Endothelial cell of umbilical vein (primary cell): ENCODE measurements at regions not wholly inside any gene's neighbourhood (a gene's known extent, or its start where the extent isn't known, plus 50 kb on each side); places are given as distances from the start of the nearest gene placed in this dataset.
"Not testable (repeated sequence)": the region's sequence is repeated elsewhere in the genome, so short reads cannot be mapped to it uniquely, and the experiment has no call there.

Source experiments
- BruUV-seq: library from RNA; stranded (reverse); fragments of 400-500 nt; replicated peaks from 2 replicates; lab custom pipeline; 2021; lab: Mats Ljungman, UMichigan
- CTCF ChIA-PET: fragments of 300-600, 350-600 bp; sonication (Branson Sonifier 250); formaldehyde crosslinking; loops from one replicate; lab custom pipeline; 2021; ENCODE audit warnings: antibody characterized with exemption, inconsistent platforms; lab: Charles Lee
- POLR2A ChIA-PET: fragments of 300-600, 350-600 bp; sonication (Branson Sonifier 250); formaldehyde crosslinking; loops from one replicate; lab custom pipeline; 2021; ENCODE audit warnings: antibody characterized with exemption, inconsistent platforms; lab: Charles Lee
- DNase-seq: peaks from one replicate; pipeline ENCODE4 v3.0.0-alpha.2; 2011; ENCODE audit warnings: low read depth, low spot score
- FAIRE-seq: peaks from 2 replicates; lab custom pipeline; 2011; peaks lifted over from hg19 to GRCh38; lab: Jason Lieb, UNC
- H2AFZ ChIP-seq: 2 replicates; pipeline ENCODE4 v1.6.0; 2012; ENCODE audit warnings: low read depth, low read length, control low read depth, inconsistent platforms
- H3K27ac ChIP-seq: 2 replicates; pipeline ENCODE4 v1.5.1; 2011; ENCODE audit warnings: low read depth, mild to moderate bottlenecking, control low read depth, low read length, moderate library complexity; ENCODE audit not compliant: insufficient read depth
- H3K27me3 ChIP-seq, 2 experiments: 2 replicates each; pipeline versions ENCODE4 v1.6.0 to v1.6.1; 2011; ENCODE audit warnings: low read length in 2 of 2, mixed read lengths in 1 of 2; ENCODE audit not compliant: control insufficient read depth in 2 of 2, insufficient read depth in 2 of 2
- H3K36me3 ChIP-seq, 2 experiments: 2 replicates in 1 of 2; 3 replicates in 1 of 2; pipeline ENCODE4 v1.5.1; 2011; ENCODE audit warnings: low read length in 2 of 2, mild to moderate bottlenecking in 1 of 2, moderate library complexity in 1 of 2; ENCODE audit not compliant: control insufficient read depth in 2 of 2, insufficient read depth in 2 of 2; ENCODE audit errors: extremely low read depth in 1 of 2
- H3K4me1 ChIP-seq: 3 replicates; pipeline ENCODE4 v1.5.1; 2011; ENCODE audit warnings: mild to moderate bottlenecking, low read length; ENCODE audit not compliant: control insufficient read depth, insufficient read depth; ENCODE audit errors: extremely low read depth
- H3K4me2 ChIP-seq: 2 replicates; pipeline ENCODE4 v1.6.1; 2011; ENCODE audit warnings: low read length, control low read depth, mixed read lengths; ENCODE audit not compliant: insufficient read depth
- H3K4me3 ChIP-seq, 3 experiments: fragments of 200-600 bp in 1 of 3; sonication (generic), shearing (Covaris generic) in 1 of 3; replicated peaks in 1 of 3; 2 replicates each; pipeline ENCODE4 v1.5.1; 2011 to 2016; ENCODE audit warnings: control low read depth in 3 of 3, low read length in 3 of 3, mild to moderate bottlenecking in 2 of 3, inconsistent platforms in 1 of 3, low read depth in 1 of 3, moderate library complexity in 1 of 3; ENCODE audit not compliant: insufficient read depth in 1 of 3
- H3K79me2 ChIP-seq: 2 replicates; pipeline ENCODE4 v1.6.0; 2012; ENCODE audit warnings: low read length, inconsistent platforms; ENCODE audit not compliant: control insufficient read depth, insufficient read depth
- H3K9ac ChIP-seq: replicated peaks from 2 replicates; pipeline ENCODE3; 2011; ENCODE audit warnings: low read length, control low read depth; ENCODE audit not compliant: insufficient read depth; ENCODE audit errors: extremely low read depth
- H3K9me1 ChIP-seq: replicated peaks from 3 replicates; pipeline ENCODE4 v1.6.0; 2011; ENCODE audit warnings: mild to moderate bottlenecking, low read length; ENCODE audit not compliant: control insufficient read depth, insufficient read depth; ENCODE audit errors: extremely low read depth
- H3K9me3 ChIP-seq: replicated peaks from 2 replicates; pipeline ENCODE4 v1.5.1; 2012; ENCODE audit warnings: low read length, inconsistent platforms; ENCODE audit not compliant: control insufficient read depth, insufficient read depth
- H4K20me1 ChIP-seq: replicated peaks from 2 replicates; pipeline ENCODE3; 2011; ENCODE audit warnings: mild to moderate bottlenecking, low read length; ENCODE audit not compliant: control insufficient read depth, insufficient read depth; ENCODE audit errors: extremely low read depth
- EZH2 ChIP-seq: IDR thresholded peaks from 2 replicates; pipeline ENCODE4 v1.6.1; 2012; ENCODE audit warnings: borderline replicate concordance, low read depth, mild to moderate bottlenecking, moderate library complexity, low read length, inconsistent platforms; ENCODE audit not compliant: severe bottlenecking
- POLR2A ChIP-seq: IDR thresholded peaks from 2 replicates; pipeline ENCODE4 v1.6.1; 2012; ENCODE audit warnings: low read depth, mild to moderate bottlenecking, control low read depth, low read length
- POLR2AphosphoS5 ChIP-seq: IDR thresholded peaks from 2 replicates; pipeline ENCODE4 v1.6.1; 2012; ENCODE audit warnings: low read depth, mild to moderate bottlenecking, control low read depth, low read length, moderate library complexity; ENCODE audit not compliant: insufficient read depth
- dilution Hi-C: fragments of 300-500 bp; cut with MboI; formaldehyde crosslinking; loops from one replicate; pipeline ENCODE4 v1.15.0; 2019; ENCODE audit warnings: low sequenced_read_pairs; ENCODE audit not compliant: extremely low pct_ligation_motif_present
- intact Hi-C: fragments of 100-400 bp; cut with micrococcal nuclease; formaldehyde crosslinking; loops from one replicate; pipeline ENCODE4 v1.10.0; 2022

DNA sequence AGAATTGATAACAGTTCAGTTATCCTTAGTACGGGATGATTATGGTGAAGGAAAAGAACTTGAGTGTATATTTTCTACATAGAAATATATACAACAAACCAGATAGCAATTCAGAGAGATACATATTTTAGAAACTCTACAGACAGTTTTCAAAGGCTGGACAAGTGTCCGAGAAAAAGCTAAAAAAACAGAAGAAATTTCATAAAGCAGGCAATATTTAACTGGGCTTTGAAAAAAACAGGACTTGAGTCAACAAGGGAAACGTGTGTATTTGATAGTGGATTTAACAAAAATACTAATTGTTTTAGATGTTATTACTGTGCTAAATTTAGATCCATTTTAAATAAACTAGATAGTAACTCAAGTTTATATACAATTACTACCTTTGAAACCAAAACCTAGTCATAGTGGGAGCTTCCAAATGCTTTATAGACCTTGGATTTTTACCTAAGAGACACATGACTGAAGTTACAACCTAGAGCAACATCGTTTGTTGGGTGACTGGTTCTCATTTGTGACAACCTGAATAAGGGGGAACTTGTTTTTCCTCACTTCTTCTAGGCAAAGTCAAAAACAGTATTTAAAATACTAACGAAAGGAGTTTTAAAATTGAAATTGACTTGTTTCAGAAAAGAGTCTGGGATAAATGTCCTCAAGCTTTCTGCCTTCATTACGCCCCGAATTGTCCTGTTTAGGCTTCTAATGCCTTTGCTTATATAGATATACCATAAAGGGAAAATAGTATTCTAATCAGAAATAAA is 116.7 kb upstream of the PRSS16 start:
- H3K27ac ChIP-seq, result peak overlapping the region; percentile 82
- peak overlapping the region in 2 of 3 experiments; percentile 39 to 81 for H3K4me3 ChIP-seq
- ChIA-PET POLR2A (interaction anchor here (0.6 to 4.5 kb wide), 4 partner anchors 16 to 736 kb away, joined by 4 to 107 read pairs (median 7); a partner anchor contains a TSS), CTCF (interaction anchor here (1.4 kb wide), 2 partner anchors 24 to 535 kb away, joined by 3 read pairs; no protein-coding TSS in a partner anchor)
- no peaks in the 10 kb centered on the region for H3K27me3 ChIP-seq
- peaks cover 23% of the 10 kb centered on the region for H3K4me1 ChIP-seq
- no peaks in the 10 kb centered on the region for H4K20me1 ChIP-seq
- peak overlapping the region; percentile 77 for H3K9ac ChIP-seq
- H3K9me3 ChIP-seq, result no peaks in the 10 kb centered on the region
- dilution Hi-C loops (no loop called here), intact Hi-C loops (loop anchor here (5.0 to 10.0 kb wide), 4 partner anchors 534 to 1104 kb away; partner anchors contain the start of gene ABT1)
- DNase-seq, result peak; percentile 7
- no peak for FAIRE-seq
- H3K9me1 ChIP-seq, result no peaks in the 10 kb centered on the region
- H2AFZ ChIP-seq, result peak overlapping the region; percentile 30
- no peaks in the 10 kb centered on the region for H3K36me3 ChIP-seq
- no TSS peak for BruUV-seq
- H3K79me2 ChIP-seq, result no peaks in the 10 kb centered on the region
- TF ChIP-seq EZH2, result no peak
- peak overlapping the region; percentile 88 for H3K4me2 ChIP-seq

DNA sequence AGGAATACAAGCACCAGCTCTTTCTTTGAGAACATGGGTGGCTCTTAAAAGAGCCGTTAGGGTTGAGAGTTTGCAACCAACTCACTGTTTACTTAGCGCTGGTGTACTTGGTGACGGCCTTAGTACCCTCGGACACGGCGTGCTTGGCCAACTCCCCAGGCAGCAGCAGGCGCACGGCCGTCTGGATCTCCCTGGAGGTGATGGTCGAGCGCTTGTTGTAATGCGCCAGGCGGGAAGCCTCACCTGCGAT is 115.3 kb upstream of the PRSS16 start:
- H3K9me1 ChIP-seq, dilution Hi-C loops, FAIRE-seq, H2AFZ ChIP-seq, H3K79me2 ChIP-seq, H3K36me3 ChIP-seq, H3K27me3 ChIP-seq, H4K20me1 ChIP-seq, H3K9me3 ChIP-seq, DNase-seq: not testable (repeated sequence)
- Histone ChIP-seq H3K9ac (peak overlapping the region; percentile 77), H3K4me3 (peak overlapping the region; percentile 25 to 81 (median 37)), H3K4me2 (peak overlapping the region; percentile 88), H3K4me1 (peaks cover 23% of the 10 kb centered on the region), H3K27ac (peak overlapping the region; percentile 82)
- ChIA-PET POLR2A (interaction anchor here (0.6 to 4.5 kb wide), 22 partner anchors 11 to 1135 kb away, joined by 3 to 107 read pairs (median 5); partner anchors contain the start of gene ZSCAN26), CTCF (interaction anchor here (2.6 kb wide), 1 partner anchor 14 kb away, joined by 31 read pairs; a partner anchor contains a TSS)
- TF ChIP-seq POLR2A (peak; percentile 83), POLR2AphosphoS5 (peak; percentile 56)
- intact Hi-C loops, result loop anchor here (1.0 to 10.0 kb wide), 11 partner anchors 14 to 1105 kb away; partner anchors contain the start of gene ABT1
- TSS peak; percentile 98 for BruUV-seq
